ENCODE measurements at regions not wholly inside any gene's neighbourhood (a gene's known extent, or its start where the extent isn't known, plus 50 kb on each side); places are given as distances from the start of the nearest gene placed in this dataset.

DNA sequence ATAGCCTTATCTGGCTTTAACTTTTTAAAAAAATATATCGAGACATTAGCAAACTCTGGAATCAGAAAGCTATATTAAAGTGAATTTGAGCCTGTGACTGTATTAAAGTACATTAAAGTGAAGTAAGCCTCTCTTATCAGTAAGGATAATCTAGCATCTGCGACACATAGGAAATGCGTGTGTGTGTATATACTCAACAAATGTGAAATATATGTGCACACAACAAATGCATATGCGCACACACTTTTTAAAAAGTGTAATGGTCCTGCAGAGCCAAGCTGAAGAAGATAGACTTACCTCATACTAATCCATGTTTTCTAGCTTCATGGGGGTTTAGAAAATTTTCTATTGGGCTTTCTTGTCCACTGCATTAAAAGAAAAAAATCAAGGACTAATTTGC, 437.1 kb downstream of the ZIC1 start:
- no peaks in the 10 kb centered on the region for H3K4me1 ChIP-seq
- H3K36me3 ChIP-seq (ENCODE audit: low read depth, missing control alignments), result no peaks in the 10 kb centered on the region
- no peak overlapping the region for H3K4me3 ChIP-seq
- H3K27me3 ChIP-seq, result no peaks in the 10 kb centered on the region
- no peak for TF ChIP-seq CTCF (IDR thresholded peaks at IDR 0.05)
- TF ChIP-seq POLR2A (IDR thresholded peaks at IDR 0.05), result no peak
- no peak overlapping the region for H3K27ac ChIP-seq
- intact Hi-C loops (cut with DNase I; ENCODE audit: low total_unique reads), result no loop called here
- no peaks in the 10 kb centered on the region for H3K9me3 ChIP-seq
- 89 to 91% methylated on average over 4 of the region's 4 CpGs for WGBS, 2 donors
- DNase-seq, result no peak

- WGBS, 2 donors, result 85 to 93% methylated on average over 3 of the region's 3 CpGs
- TF ChIP-seq POLR2A (IDR thresholded peaks at IDR 0.05), result no peak
- TF ChIP-seq CTCF (IDR thresholded peaks at IDR 0.05), result no peak
- Histone ChIP-seq H3K4me1 (no peaks in the 10 kb centered on the region), H3K27ac (no peak overlapping the region), H3K36me3 (ENCODE audit: low read depth, missing control alignments) (no peaks in the 10 kb centered on the region), H3K27me3 (no peaks in the 10 kb centered on the region), H3K9me3 (no peaks in the 10 kb centered on the region), H3K4me3 (no peak overlapping the region)
- intact Hi-C loops (cut with DNase I; ENCODE audit: low total_unique reads), result no loop called here
- no peak for DNase-seq
Observed at GRCh38 chr3:147846854-147847478, 437.8 kb downstream of the ZIC1 start.

DNA sequence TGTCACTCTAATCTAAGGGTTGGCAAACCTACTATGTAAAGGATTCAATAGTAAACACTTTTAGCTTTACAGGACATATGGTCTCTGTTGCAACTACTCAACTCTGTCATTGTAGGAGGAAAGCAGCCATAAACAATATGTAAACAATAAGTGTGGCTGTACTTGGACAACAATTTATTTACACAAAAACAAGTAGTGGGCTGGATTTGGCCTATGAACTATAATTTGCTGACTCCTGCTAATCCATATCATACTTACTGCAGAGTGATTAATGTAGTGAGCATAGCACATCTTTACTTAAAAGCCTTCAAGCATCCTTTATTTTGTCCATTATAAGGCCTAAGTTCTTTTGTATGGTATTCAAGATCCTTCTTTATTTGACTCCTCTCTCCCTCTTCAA, 441.9 kb downstream of the ZIC1 start:
- Histone ChIP-seq H3K4me1 (no peaks in the 10 kb centered on the region), H3K27me3 (no peaks in the 10 kb centered on the region), H3K4me3 (no peak overlapping the region), H3K27ac (no peak overlapping the region), H3K9me3 (no peaks in the 10 kb centered on the region), H3K36me3 (ENCODE audit: low read depth, missing control alignments) (no peaks in the 10 kb centered on the region)
- no peak for DNase-seq
- TF ChIP-seq POLR2A (IDR thresholded peaks at IDR 0.05) (no peak), CTCF (IDR thresholded peaks at IDR 0.05) (no peak)
- intact Hi-C loops (cut with DNase I; ENCODE audit: low total_unique reads), result no loop called here

DNA sequence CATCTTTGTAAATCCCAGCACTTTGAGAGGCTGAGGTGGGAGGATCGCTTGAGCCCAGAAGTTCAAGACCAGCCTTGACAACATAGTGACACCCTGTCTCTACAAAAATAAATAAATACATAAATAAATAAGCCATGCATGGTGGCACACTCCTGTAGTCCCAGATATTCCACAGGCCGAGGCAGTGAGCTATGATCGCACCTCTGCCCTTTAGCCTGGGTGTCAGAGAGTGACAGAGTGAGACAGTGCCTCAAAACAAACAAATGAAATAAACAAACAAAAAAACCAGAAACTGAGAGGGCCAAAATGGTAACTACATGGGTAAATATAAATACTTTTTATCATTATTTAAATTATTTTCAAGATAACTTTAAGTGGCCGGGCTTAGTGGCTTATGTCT, 445.4 kb downstream of the ZIC1 start:
- Histone ChIP-seq H3K4me1 (no peaks in the 10 kb centered on the region), H3K36me3 (ENCODE audit: low read depth, missing control alignments) (no peaks in the 10 kb centered on the region), H3K27ac (no peak overlapping the region), H3K9me3 (no peaks in the 10 kb centered on the region), H3K4me3 (no peak overlapping the region), H3K27me3 (no peaks in the 10 kb centered on the region)
- WGBS, 2 donors, result 89 to 95% methylated on average over 4 of the region's 4 CpGs
- intact Hi-C loops (cut with DNase I; ENCODE audit: low total_unique reads), result no loop called here
- TF ChIP-seq CTCF (IDR thresholded peaks at IDR 0.05) (no peak), POLR2A (IDR thresholded peaks at IDR 0.05) (no peak)
- DNase-seq, result no peak

DNA sequence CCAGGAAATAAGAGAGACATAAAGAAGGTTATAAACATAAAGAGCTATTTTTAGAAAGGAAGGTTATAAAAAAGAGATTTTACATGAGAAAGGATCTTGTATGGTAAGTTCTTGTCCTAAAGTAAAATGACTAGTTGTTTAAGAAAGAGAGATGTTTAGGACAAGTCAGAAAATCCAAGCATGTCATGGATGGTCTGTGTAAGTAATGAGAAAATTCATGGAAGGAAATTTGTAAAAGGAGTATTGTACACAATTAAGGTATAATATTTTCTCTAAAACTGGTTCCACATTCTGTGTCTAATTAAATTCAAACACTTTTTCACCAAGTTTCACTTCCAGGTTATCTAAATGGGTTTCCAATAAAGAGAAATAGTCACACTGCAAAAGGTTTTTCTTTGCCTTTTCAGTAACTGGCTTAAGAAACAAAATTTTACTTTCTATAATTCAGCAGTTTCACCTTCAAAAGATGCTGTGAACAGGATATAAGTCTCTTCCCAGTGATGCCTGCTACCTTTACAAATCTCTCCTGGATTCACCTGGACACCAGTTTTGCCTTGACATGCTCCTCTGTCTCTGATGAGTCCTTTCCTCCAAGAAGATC, 455.7 kb downstream of the ZIC1 start:
- Histone ChIP-seq H3K9me3 (no peaks in the 10 kb centered on the region), H3K4me3 (no peak overlapping the region), H3K27me3 (no peaks in the 10 kb centered on the region), H3K36me3 (ENCODE audit: low read depth, missing control alignments) (no peaks in the 10 kb centered on the region), H3K4me1 (no peaks in the 10 kb centered on the region), H3K27ac (no peak overlapping the region)
- intact Hi-C loops (cut with DNase I; ENCODE audit: low total_unique reads), result no loop called here
- TF ChIP-seq POLR2A (IDR thresholded peaks at IDR 0.05) (no peak), CTCF (IDR thresholded peaks at IDR 0.05) (no peak)
- no peak for DNase-seq
